ENCODE measurements at regions not wholly inside any gene's neighbourhood (a gene's known extent, or its start where the extent isn't known, plus 50 kb on each side); places are given as distances from the start of the nearest gene placed in this dataset.

DNA sequence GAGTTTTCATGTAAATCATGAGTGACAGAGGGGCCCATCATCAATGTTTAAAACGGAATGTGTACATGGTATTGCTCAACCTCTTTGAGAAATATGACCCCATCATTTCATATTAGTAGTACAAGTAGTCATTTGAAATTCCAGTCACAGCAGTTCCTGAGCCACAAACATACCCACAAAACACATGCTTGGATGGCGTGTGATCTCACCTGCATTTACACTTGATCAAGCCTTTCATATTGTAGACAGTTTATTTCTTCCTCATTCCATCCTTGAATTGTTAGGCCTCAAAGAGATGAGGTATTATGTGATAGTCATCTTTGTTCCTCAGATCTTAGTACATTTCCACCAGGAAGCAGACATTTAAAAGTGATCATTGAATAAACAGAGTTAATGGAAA is 96.8 kb upstream of the TAS2R1 start:
- Histone ChIP-seq H4K5ac (ENCODE audit: insufficient read length, low read depth, low read length) (no peak overlapping the region), H2AK5ac (ENCODE audit: low read depth, low read length) (no peak overlapping the region), H2BK5ac (ENCODE audit: low read depth, low read length) (no peak overlapping the region), H3K4me3 (ENCODE audit: extremely low read depth in 1 of 4, insufficient read depth in 2 of 4, low read depth in 3 of 4, low read length in 4 of 4) (no peak overlapping the region), H3K27ac (ENCODE audit: low read depth, low read length) (no peak overlapping the region), H3K23me2 (ENCODE audit: low read depth, low read length) (no peaks in the 10 kb centered on the region), H3K27me3 (replicated peaks in 1 of 4; ENCODE audit: control insufficient read depth in 3 of 4, extremely low read depth in 1 of 4, insufficient read depth in 3 of 4, low read length in 3 of 4) (no peaks in the 10 kb centered on the region), H3K4me1 (replicated peaks in 1 of 4; ENCODE audit: control insufficient read depth in 3 of 4, insufficient read depth in 4 of 4, low read length in 3 of 4) (no peaks in the 10 kb centered on the region), H3K56ac (replicated peaks; ENCODE audit: insufficient read length, low read depth, low read length) (no peak overlapping the region), H2BK15ac (ENCODE audit: low read length) (no peak overlapping the region), H2BK12ac (ENCODE audit: low read depth, low read length) (no peak overlapping the region), H3K79me1 (ENCODE audit: low read depth, low read length) (no peaks in the 10 kb centered on the region), H3K36me3 (ENCODE audit: control insufficient read depth in 2 of 4, insufficient read depth in 4 of 4, low read length in 3 of 4) (no peaks in the 10 kb centered on the region), H3K4ac (replicated peaks; ENCODE audit: insufficient read length, low read depth, low read length) (no peak overlapping the region), H3K4me2 (ENCODE audit: insufficient read depth in 1 of 2, low read depth in 2 of 2, low read length in 2 of 2) (no peak overlapping the region), H4K91ac (replicated peaks; ENCODE audit: insufficient read length, low read length) (no peak overlapping the region), H4K8ac (ENCODE audit: extremely low read depth, insufficient read depth, low read length) (no peak overlapping the region), H3K14ac (ENCODE audit: insufficient read length) (no peak overlapping the region), H2BK120ac (replicated peaks; ENCODE audit: low read depth, low read length) (no peak overlapping the region), H3K23ac (ENCODE audit: insufficient read length) (no peak overlapping the region), H3K9ac (replicated peaks in 1 of 4; ENCODE audit: extremely low read depth in 1 of 4, low read depth in 3 of 4, low read length in 3 of 4) (no peak overlapping the region), H2BK20ac (ENCODE audit: low read length) (no peak overlapping the region), H3K79me2 (ENCODE audit: control insufficient read depth in 1 of 2, insufficient read depth in 2 of 2, low read length in 2 of 2) (no peaks in the 10 kb centered on the region), H4K20me1 (replicated peaks in 1 of 2; ENCODE audit: control insufficient read depth in 1 of 2, insufficient read depth in 2 of 2, low read length in 2 of 2) (no peaks in the 10 kb centered on the region), H3K18ac (ENCODE audit: extremely low read depth, low read length) (no peak overlapping the region), H3K9me3 (ENCODE audit: insufficient read depth in 2 of 2, low read depth in 1 of 2, low read length in 1 of 2) (peaks cover 0 to 5% of the 10 kb centered on the region in 2 experiments; a peak in 1 of 4 replicates), H2AFZ (ENCODE audit: low read length) (no peak overlapping the region)
- ChIA-PET POLR2A (ENCODE audit: partially characterized antibody) (no interaction called here), CTCF (ENCODE audit: partially characterized antibody) (interaction anchor here (1.1 kb wide), 1 partner anchor 419 kb away, joined by 3 read pairs; no protein-coding TSS in a partner anchor)
- DNase-seq (ENCODE audit: low read depth in 1 of 2, low spot score in 2 of 2) (no peak), FAIRE-seq (no peak)
- WGBS, 2 experiments (ENCODE audit: extremely low coverage in 1 of 2, insufficient coverage in 1 of 2, insufficient read length in 1 of 2, insufficient replicate concordance in 2 of 2, low coverage in 1 of 2, low lambda C conversion rate in 2 of 2, missing lambda C conversion rate in 1 of 2): 94% methylated on average over 2 of the region's 2 CpGs; no CpG with 5 or more reads in 1 of the 2 experiments
- TF ChIP-seq JUN (IDR thresholded peaks at IDR 0.05; ENCODE audit: low read depth, low read length): no peak
- TF ChIP-seq EP300 (IDR thresholded peaks at IDR 0.05; ENCODE audit: borderline replicate concordance in 1 of 2, low read depth in 2 of 2, low read length in 2 of 2): no peak
- no peak for TF ChIP-seq FOSL1 (IDR thresholded peaks at IDR 0.05; ENCODE audit: insufficient read depth, low read depth, low read length)
- TF ChIP-seq BRCA1 (IDR thresholded peaks at IDR 0.05; ENCODE audit: low read depth, low read length): no peak
- TF ChIP-seq RBBP5 (IDR thresholded peaks at IDR 0.05; ENCODE audit: borderline replicate concordance, low read depth, low read length): no peak
- TF ChIP-seq POLR2A (IDR thresholded peaks at IDR 0.05; ENCODE audit: control extremely low read depth in 1 of 2, low read depth in 2 of 2, low read length in 2 of 2): no peak
- no peak for TF ChIP-seq TAF1 (IDR thresholded peaks at IDR 0.05; ENCODE audit: low read depth, low read length)
- TF ChIP-seq KDM5A (IDR thresholded peaks at IDR 0.05; ENCODE audit: low read length): no peak
